Amygdala (tissue), 56 donors: ENCODE measurements at regions not wholly inside any gene's neighbourhood (a gene's known extent, or its start where the extent isn't known, plus 50 kb on each side); places are given as distances from the start of the nearest gene placed in this dataset.
"Not testable (repeated sequence)": the region's sequence is repeated elsewhere in the genome, so short reads cannot be mapped to it uniquely, and the experiment has no call there.

Experiments
- DNase-seq, 56 donors: peaks; one replicate each; lab custom pipeline; 2025; lab: John Stamatoyannopoulos, UW

GRCh38 chrX:109873983-109874382 is 128.9 kb upstream of the TMEM164 start:
- DNase-seq, result no peak

DNA sequence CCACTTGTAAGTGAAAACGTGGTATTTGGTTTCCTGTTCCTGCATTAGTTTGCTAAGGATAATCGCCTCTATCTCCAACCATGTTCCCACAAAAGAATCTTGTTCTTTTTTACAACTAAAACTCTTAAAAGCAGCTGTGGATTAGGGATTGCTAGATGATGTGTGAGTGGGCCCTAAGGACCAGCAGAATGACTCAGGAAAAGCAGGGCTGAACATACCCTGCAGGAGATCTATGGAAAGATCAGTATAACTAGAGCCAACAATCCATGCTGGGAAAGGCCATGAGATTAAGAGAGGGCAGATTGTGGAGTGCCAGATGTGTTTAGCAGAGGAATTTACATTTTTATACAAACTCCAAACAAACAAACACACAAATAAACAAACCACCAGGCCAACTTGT is 128.4 kb upstream of the TMEM164 start:
- no peak for DNase-seq

GRCh38 chrX:109875831-109876230 is 127.1 kb upstream of the TMEM164 start:
- DNase-seq, result no peak

GRCh38 chrX:109878236-109878635 is 124.7 kb upstream of the TMEM164 start:
- DNase-seq, result no peak

- DNase-seq, result no peak
Observed at GRCh38 chrX:109879991-109880390, 122.9 kb upstream of the TMEM164 start.

DNA sequence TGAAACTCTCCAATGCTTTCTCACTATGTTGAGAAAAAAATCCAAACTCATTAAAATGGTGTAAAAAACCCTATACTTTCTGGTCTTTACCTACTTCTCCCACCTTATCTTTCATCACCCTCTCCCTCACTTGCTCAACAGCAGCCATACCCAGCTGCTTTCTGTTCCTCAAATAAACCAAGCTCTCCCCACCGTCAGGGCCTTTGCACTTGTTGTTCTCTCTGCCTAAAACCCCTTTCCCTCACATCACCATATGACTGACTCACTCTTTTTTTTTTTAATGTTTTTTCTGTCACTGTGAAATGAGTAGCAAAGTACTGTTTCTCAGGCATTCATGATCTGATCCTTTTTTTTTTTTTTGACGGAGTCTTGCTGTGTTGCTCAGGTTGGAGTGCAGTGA is 122.3 kb upstream of the TMEM164 start:
- DNase-seq, result no peak

DNA sequence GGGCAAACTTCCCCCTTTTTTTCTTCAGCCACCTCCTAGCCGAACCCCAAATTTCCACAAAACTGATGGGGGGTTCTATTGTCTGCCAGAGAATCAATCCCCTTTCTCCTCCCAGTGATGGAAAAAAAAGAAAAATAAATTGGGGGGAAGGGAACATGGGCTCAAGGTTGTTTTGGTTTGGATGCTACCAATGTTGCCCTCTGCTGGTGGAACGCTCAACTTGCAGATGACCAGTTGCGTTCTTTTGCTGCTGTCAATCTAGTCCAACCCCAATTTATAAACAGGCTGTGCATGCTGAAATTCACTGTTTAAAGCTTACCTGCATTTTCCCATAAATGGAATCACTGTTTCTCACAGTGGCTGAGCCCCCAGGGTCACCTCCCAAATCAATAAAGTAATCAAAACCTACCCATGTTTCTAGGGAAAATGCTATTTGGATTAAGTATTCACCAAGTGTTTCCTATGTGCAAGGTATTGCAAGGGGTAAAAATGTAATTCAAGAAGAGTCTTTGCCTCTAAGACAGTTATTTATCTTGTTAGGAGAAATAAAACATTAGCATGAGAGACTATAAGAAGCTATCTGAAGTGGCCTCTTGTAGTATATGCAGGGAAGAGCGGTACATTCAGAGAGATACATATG is 116.7 kb upstream of the TMEM164 start:
- DNase-seq, result peak in 9 of 56 donors; percentile 0 to 27 (median 2)

DNA sequence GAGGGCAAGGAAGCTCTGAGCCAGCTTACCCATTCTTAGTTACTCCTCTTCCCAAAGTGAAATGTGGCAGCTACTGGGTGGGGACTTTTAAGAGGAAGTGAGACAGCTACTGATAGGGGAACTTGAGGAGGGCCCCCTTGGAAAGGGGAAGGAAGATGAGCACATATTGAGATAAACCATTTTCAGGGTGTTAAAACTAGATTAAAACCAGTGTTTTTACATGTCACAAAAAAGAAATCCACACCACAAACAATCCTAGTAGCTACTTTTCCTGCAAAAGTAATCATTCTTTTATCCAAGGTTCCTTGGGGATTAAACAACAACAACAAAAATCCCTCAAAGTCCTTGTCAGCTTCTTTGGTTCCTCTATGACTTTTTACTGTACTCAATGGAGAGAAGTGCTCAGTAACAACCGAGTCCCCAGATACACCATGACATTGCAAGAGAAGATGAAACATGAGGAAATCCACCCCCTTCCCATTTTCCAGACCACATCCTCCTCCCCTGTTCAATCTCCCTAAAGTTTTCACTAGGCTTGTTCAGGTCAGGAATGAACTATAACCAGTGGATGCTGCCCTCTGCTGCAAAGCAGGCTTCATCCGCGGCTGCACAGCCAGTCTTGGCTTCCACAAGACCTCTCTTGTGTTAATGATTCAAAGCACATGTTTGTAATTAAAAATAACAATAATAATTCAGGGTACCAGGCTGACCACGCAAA is 113.5 kb upstream of the TMEM164 start:
- peak in 7 of 56 donors; percentile 0 to 15 (median 6) for DNase-seq

DNA sequence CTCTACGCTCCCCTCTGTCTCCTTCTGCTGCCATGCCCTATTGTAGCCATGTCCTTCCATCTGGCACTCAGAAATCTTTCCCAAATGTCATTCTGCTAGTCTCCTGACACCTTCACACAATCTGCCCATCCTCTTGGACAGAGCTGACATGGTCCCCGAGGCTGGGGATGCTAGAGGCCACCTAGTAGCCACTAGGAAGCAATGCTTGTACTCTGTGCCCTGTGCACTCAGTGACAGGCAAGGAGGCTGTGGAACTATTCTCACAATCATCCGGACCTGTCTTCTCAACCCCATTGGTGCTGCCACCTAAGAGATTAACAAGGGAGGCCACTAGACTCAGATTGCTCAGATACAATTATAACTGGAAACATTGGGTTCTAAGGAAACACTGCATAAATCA is 112.6 kb upstream of the TMEM164 start:
- no peak for DNase-seq

- DNase-seq, result peak in 28 of 56 donors; percentile 0 to 52 (median 4)
Observed at GRCh38 chrX:109890910-109891502, 111.9 kb upstream of the TMEM164 start.

DNA sequence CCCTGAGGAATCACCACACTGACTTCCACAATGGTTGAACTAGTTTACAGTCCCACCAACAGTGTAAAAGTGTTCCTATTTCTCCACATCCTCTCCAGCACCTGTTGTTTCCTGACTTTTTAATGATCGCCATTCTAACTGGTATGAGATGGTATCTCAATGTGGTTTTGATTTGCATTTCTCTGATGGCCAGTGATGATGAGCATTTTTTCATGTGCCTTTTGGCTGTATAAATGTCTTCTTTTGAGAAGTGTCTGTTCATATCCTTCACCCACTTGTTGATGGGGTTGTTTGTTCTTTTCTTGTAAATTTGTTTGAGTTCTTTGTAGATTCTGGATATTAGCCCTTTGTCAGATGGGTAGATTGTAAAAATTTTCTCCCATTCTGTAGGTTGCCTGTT is 106.9 kb upstream of the TMEM164 start:
- DNase-seq, result not testable (repeated sequence)

DNA sequence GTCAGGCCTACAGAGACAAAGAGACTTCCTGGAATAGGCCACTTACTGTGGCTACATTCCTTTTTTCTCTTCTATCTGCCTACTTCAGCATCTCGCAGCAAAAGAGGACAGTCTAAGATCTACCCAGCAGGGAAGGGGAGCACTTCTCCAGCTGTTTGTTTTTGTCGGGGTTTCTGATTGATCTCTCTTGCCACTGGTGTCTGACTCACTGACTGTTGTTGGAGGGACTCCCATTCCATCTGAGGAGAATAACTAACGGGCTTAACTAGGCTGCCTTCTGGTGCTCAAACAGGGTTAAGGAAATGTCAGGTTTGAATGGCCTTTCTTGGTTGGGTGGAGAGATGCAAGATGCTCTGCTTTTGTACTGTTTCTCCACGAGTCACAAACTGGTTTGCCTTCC is 100.2 kb upstream of the TMEM164 start:
- no peak for DNase-seq

GRCh38 chrX:109911046-109911445 is 91.9 kb upstream of the TMEM164 start:
- DNase-seq, result no peak

- not testable (repeated sequence) for DNase-seq
Observed at GRCh38 chrX:109912993-109913392, 89.9 kb upstream of the TMEM164 start.

DNA sequence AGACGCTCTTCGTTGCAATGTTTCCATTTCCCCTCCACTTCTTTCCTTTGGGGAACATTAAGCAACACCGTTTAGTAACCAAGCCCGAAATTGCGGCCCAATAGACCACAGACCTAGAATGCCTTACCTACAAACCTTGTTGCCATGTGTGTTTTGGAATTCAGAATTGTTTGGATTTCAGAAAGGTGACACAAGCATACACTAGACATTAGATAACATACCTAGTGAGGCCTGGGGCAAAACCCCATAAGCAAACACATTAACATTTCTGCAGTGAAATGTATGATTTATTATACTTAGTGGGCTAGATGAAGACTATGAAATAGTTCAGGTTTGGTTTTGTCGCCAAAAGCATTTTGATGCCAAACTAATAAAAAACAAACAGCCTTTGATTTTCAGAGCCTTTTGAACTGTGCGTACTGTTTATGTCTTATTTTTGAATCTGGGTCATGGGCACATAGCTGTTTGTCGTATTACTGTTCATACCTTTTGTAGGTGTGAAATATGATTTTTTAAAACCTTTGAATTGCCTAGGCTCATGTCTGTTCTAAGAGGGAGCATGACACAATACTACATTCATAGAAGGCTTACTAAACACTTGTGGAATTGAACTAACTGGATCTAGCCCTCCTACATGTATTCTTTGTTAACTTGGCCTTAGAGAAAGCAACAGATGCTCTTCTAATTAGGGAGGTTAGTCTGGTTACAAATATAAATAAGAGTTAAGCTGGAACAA is 88.6 kb upstream of the TMEM164 start:
- DNase-seq, result no peak

GRCh38 chrX:109918753-109919152 is 84.2 kb upstream of the TMEM164 start:
- no peak for DNase-seq

DNA sequence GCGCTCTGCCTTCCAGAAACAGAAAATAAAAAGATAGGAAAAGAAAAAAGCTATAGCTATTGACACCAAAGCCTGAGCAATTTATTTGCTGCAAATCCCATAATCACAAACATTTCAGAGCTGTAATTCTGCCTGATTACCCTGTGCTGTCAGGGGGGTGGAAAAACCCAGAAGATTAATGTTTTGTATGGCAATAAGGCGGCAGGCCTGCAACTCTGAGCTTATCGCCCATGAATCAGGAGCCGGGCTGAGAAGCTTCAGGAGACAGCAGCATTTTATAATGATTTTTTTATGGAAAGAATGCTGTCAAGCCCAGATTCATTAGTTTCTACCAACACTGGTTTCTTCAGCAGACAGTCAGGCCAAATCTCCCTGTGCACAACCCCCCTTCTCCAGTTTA is 82.6 kb upstream of the TMEM164 start:
- no peak for DNase-seq

DNA sequence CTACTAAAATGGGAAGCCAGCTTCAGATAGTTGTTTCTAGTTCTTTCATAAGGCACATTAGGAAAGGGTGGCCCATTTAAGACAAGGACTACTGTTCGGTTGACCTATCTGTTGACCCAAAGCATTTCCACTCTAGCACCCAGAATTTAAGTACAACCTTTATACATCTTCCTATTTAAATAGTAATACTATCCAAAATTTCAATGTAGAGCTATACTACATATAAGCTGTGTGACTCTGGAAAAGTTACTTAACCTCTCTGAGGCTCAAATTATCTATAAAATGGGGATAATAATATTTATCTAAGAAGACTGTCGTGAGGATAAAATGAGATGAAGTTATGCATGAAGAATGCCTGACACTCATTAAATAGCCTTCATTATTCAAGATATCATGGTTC is 82.0 kb upstream of the TMEM164 start:
- no peak for DNase-seq

DNA sequence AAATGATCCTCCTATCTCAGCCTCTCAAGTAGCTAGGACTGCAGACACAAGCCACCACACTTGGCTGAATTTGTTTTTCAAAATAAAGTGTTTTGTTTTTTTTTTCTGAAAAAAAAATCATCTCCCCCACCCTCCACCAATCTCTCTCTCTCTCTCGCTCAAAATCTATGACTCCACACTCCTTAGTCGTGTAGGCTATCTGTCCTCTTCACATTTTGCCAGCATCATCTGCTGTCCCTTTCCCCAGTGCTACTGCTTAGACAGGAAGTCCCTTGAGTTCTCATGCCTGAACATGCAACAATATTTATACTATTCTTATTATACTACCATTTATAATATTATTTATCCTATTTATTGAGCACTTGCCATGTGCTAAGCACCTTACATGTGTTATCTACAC is 80.7 kb upstream of the TMEM164 start:
- DNase-seq, result no peak

- DNase-seq, result not testable (repeated sequence)
Observed at GRCh38 chrX:109925003-109925402, 77.9 kb upstream of the TMEM164 start.

- DNase-seq, result no peak
Observed at GRCh38 chrX:109925656-109926055, 77.3 kb upstream of the TMEM164 start.
